K562 (cell line): ENCODE measurements at regions not wholly inside any gene's neighbourhood (a gene's known extent, or its start where the extent isn't known, plus 50 kb on each side); places are given as distances from the start of the nearest gene placed in this dataset.

Experiments used
- ATAC-seq: fragments of 200-7000 bp; cut with Tn5 transposase; 3 replicates; pipeline ENCODE4 v1.9.1; 2020; ENCODE audit warnings: moderate library complexity
- BruUV-seq: library from RNA; stranded (reverse); fragments of 400-500 nt; replicated peaks from 2 replicates; lab custom pipeline; 2021; lab: Mats Ljungman, UMichigan
- CTCF ChIA-PET: fragments of 300-600 bp; formaldehyde crosslinking; extraction: SDS; loops from one replicate; lab custom pipeline; 2021; ENCODE audit warnings: low intra/inter-chr PET ratio; lab: Yijun Ruan, JAX
- POLR2A ChIA-PET: fragments of 300-600, 350-650 bp; sonication (Branson Sonifier 250); formaldehyde crosslinking; extraction: SDS; loops from one replicate; lab custom pipeline; 2021; ENCODE audit warnings: antibody characterized with exemption, inconsistent platforms; lab: Yijun Ruan, JAX
- DNase-seq, 4 experiments: peaks; one replicate each; pipeline versions ENCODE4 v3.0.0 to v3.0.0-alpha.2; 2011 to 2018; ENCODE audit warnings: low spot score in 3 of 4, mixed read lengths in 3 of 4; ENCODE audit errors: extremely low read depth in 1 of 4
- FAIRE-seq: peaks from 2 replicates; lab custom pipeline; 2011; peaks lifted over from hg19 to GRCh38; lab: Jason Lieb, UNC
- H2AFZ ChIP-seq: 2 replicates; pipeline ENCODE4 v1.6.0; 2011; ENCODE audit warnings: low read depth, low read length, control low read depth, inconsistent platforms
- H3K27ac ChIP-seq: fragments of 200-600 bp; 3 replicates; pipeline ENCODE4 v1.8.0; 2011; ENCODE audit warnings: low read depth, mild to moderate bottlenecking, control low read depth, inconsistent platforms, low read length, moderate library complexity, mixed read lengths; ENCODE audit errors: extremely low read depth
- H3K27me3 ChIP-seq, 2 experiments: fragments of 300-600 bp in 1 of 2; 2 replicates in 1 of 2; 3 replicates in 1 of 2; pipeline versions ENCODE4 v1.6.0 to v1.8.0; 2011; ENCODE audit warnings: inconsistent platforms in 2 of 2, low read length in 2 of 2, mild to moderate bottlenecking in 1 of 2, mixed read lengths in 1 of 2, moderate library complexity in 1 of 2; ENCODE audit not compliant: control insufficient read depth in 2 of 2, insufficient read depth in 2 of 2
- H3K36me3 ChIP-seq: fragments of 300-600 bp; 3 replicates; pipeline ENCODE4 v1.8.0; 2011; ENCODE audit warnings: mild to moderate bottlenecking, low read length, inconsistent platforms; ENCODE audit not compliant: control insufficient read depth, insufficient read depth
- H3K4me1 ChIP-seq, 2 experiments: fragments of 200-600 bp in 1 of 2; replicated peaks in 1 of 2; 2 replicates in 1 of 2; 3 replicates in 1 of 2; pipeline versions ENCODE4 v1.5.1 to v1.8.0; 2011; ENCODE audit warnings: inconsistent platforms in 2 of 2, low read length in 2 of 2, mild to moderate bottlenecking in 1 of 2, mixed read lengths in 1 of 2, moderate library complexity in 1 of 2; ENCODE audit not compliant: control insufficient read depth in 2 of 2, insufficient read depth in 2 of 2
- H3K4me2 ChIP-seq: 2 replicates; pipeline ENCODE4 v1.6.1; 2011; ENCODE audit warnings: low read length, control low read depth, inconsistent platforms, mixed read lengths; ENCODE audit not compliant: insufficient read depth
- H3K4me3 ChIP-seq: fragments of 200-600 bp; sonication (generic), shearing (Covaris generic); 2 replicates; pipeline ENCODE4 v1.5.1; 2016; ENCODE audit warnings: control low read depth, inconsistent platforms
- H3K79me2 ChIP-seq: fragments of 200-600 bp; 3 replicates; pipeline ENCODE4 v1.8.0; 2011; ENCODE audit warnings: low read length, inconsistent platforms; ENCODE audit not compliant: control insufficient read depth, insufficient read depth
- H3K9ac ChIP-seq, 2 experiments: 2 replicates each; pipeline versions ENCODE4 v1.6.0 to v1.6.1; 2011; ENCODE audit warnings: low read depth in 2 of 2, low read length in 2 of 2, control low read depth in 1 of 2, inconsistent platforms in 1 of 2, mild to moderate bottlenecking in 1 of 2, mixed read lengths in 1 of 2; ENCODE audit not compliant: insufficient read depth in 1 of 2
- H3K9me1 ChIP-seq: one replicate; pipeline ENCODE4 v1.6.0; 2011; ENCODE audit warnings: inconsistent platforms, mild to moderate bottlenecking, low read length, moderate library complexity; ENCODE audit not compliant: control insufficient read depth, insufficient read depth
- H3K9me3 ChIP-seq: replicated peaks from 2 replicates; pipeline ENCODE4 v1.5.1; 2011; ENCODE audit warnings: low read depth, low read length, inconsistent platforms; ENCODE audit not compliant: control insufficient read depth, insufficient read depth
- H4K20me1 ChIP-seq: replicated peaks from 2 replicates; pipeline ENCODE4 v1.6.1; 2011; ENCODE audit warnings: low read length, inconsistent platforms, mixed read lengths; ENCODE audit not compliant: control insufficient read depth, insufficient read depth
- BMI1 ChIP-seq: fragments of 150-350 bp; IDR thresholded peaks from 2 replicates; pipeline ENCODE4 v1.6.1; 2014; ENCODE audit warnings: low read length
- MCM7 ChIP-seq, 2 experiments: fragments of 450-650 bp; IDR thresholded peaks; 2 replicates each; pipeline ENCODE4 v1.6.1; 2016 to 2018
- NEUROD1 ChIP-seq: fragments of 150-350 bp; IDR thresholded peaks from 2 replicates; pipeline ENCODE4 v1.6.1; 2014; ENCODE audit warnings: borderline replicate concordance, low read length, low read depth; ENCODE audit not compliant: partially characterized antibody
- PHB2 ChIP-seq: fragments of 450-650 bp; IDR thresholded peaks from 2 replicates; pipeline ENCODE4 v1.6.1; 2017; ENCODE audit warnings: low read depth
- SFPQ ChIP-seq: fragments of 200-400 bp; formaldehyde crosslinking; IDR thresholded peaks from 2 replicates; pipeline ENCODE4 v1.6.1; 2017; ENCODE audit warnings: mild to moderate bottlenecking, low read depth, low read length, moderate library complexity
- SMARCC2 ChIP-seq: fragments of 450-650 bp; IDR thresholded peaks from 2 replicates; pipeline ENCODE4 v1.6.1; 2017; ENCODE audit warnings: antibody characterized with exemption, moderate library complexity, mild to moderate bottlenecking, low read depth
- ZC3H8 ChIP-seq: fragments of 450-650 bp; IDR thresholded peaks from 2 replicates; pipeline ENCODE4 v1.6.1; 2017
- ZHX1 ChIP-seq: fragments of 150-350 bp; conservative IDR thresholded peaks from 2 replicates; pipeline ENCODE4 v1.6.1; 2014; ENCODE audit warnings: low read length
- ZNF133 ChIP-seq: fragments of 250-450 bp; sonication (Bioruptor Pico); IDR thresholded peaks from 2 replicates; pipeline ENCODE4 v1.4.0; 2020; ENCODE audit warnings: mild to moderate bottlenecking
- ZNF785 ChIP-seq: fragments of 250-450 bp; sonication (Bioruptor Pico); IDR thresholded peaks from 2 replicates; pipeline ENCODE4 v1.4.0; 2020; ENCODE audit warnings: mild to moderate bottlenecking
- WGBS: fragments of 100-300 bp; shearing (Covaris generic); methylation state at CpG from one replicate; pipeline ENCODE4 v1.1.6; 2016; ENCODE audit warnings: low coverage, mixed read lengths; ENCODE audit not compliant: insufficient coverage; ENCODE audit errors: missing lambda C conversion rate; 5-methylcytosine and 5-hydroxymethylcytosine counted together
- in situ Hi-C: fragments of 300-500 bp; cut with MboI; formaldehyde crosslinking; loops from 4 replicates; pipeline ENCODE4 v1.15.0; 2018; ENCODE audit warnings: inconsistent platforms, mixed read lengths
- intact Hi-C: fragments of 100-400 bp; cut with micrococcal nuclease; formaldehyde crosslinking; loops from 2 replicates; pipeline ENCODE4 v1.14.2; 2022
- TF ChIP-seq, protein P1 (sequence below): fragments of 450-650 bp; IDR thresholded peaks from 2 replicates; pipeline ENCODE4 v1.6.1; 2018; ENCODE audit warnings: mild to moderate bottlenecking, low read depth; ENCODE audit not compliant: partially characterized antibody
- TF ChIP-seq, protein P2 (sequence below), 2 experiments: fragments of 450-650 bp; IDR thresholded peaks; 2 replicates each; pipeline ENCODE4 v1.6.1; 2016
- TF ChIP-seq, protein P3 (sequence below): sonication (generic); IDR thresholded peaks from 2 replicates; pipeline ENCODE4 v1.6.1; 2016

DNA sequence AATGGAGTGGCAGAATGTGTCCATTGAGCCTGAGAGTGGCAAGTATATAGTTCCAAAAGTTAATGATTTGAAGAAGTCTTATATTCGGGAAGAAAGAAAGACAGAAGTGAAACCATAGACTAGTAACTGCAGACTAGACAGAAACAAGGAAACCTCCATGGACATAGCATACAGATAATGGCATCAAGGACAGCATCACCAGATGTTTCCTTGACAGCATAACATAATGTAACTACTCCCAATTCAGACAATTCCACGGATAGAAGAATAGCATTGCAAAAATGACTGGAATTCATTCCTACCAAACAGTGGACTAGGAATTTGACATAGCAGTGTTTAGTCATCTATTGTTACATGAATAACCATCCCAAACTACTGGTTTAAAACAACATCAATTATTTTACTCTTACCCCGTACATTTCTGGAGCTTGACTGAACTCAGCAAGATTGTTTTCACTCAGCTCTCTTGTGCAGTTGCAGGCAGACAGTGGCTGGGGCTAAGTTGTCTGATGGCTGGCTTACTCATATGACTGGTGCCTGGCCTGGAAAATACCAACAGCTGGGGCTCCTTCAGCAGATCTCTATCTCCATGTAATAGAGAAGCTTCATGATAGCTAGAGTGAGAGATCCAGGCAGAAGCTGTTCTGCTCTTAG, 109.7 kb upstream of the GADL1 start:
- Histone ChIP-seq H3K79me2 (no peaks in the 10 kb centered on the region), H4K20me1 (no peaks in the 10 kb centered on the region), H3K4me2 (no peak overlapping the region), H3K9me1 (no peaks in the 10 kb centered on the region), H3K27ac (no peak overlapping the region), H3K4me3 (no peak overlapping the region), H3K27me3 (no peaks in the 10 kb centered on the region), H3K9ac (no peak overlapping the region), H3K4me1 (no peaks in the 10 kb centered on the region), H2AFZ (no peak overlapping the region), H3K9me3 (no peaks in the 10 kb centered on the region), H3K36me3 (no peaks in the 10 kb centered on the region)
- BruUV-seq, result no TSS peak
- in situ Hi-C loops, result no loop called here
- no peak for FAIRE-seq
- POLR2A ChIA-PET, result no interaction called here
- intact Hi-C loops, result no loop called here
- CTCF ChIA-PET, result no interaction called here
- no peak for DNase-seq
- 0% methylated on average over 3 of the region's 3 CpGs for WGBS
- ATAC-seq, result no peak
- TF ChIP-seq MCM7 (IDR thresholded peaks at IDR 0.05) (no peak), ZNF785 (CRISPR knock-in tag) (no peak), ZHX1 (no peak), SMARCC2 (no peak), PHB2 (no peak), SFPQ (no peak), ZC3H8 (no peak), ZNF133 (CRISPR knock-in tag) (no peak), NEUROD1 (no peak), BMI1 (no peak)
- TF ChIP-seq, protein P1, sequence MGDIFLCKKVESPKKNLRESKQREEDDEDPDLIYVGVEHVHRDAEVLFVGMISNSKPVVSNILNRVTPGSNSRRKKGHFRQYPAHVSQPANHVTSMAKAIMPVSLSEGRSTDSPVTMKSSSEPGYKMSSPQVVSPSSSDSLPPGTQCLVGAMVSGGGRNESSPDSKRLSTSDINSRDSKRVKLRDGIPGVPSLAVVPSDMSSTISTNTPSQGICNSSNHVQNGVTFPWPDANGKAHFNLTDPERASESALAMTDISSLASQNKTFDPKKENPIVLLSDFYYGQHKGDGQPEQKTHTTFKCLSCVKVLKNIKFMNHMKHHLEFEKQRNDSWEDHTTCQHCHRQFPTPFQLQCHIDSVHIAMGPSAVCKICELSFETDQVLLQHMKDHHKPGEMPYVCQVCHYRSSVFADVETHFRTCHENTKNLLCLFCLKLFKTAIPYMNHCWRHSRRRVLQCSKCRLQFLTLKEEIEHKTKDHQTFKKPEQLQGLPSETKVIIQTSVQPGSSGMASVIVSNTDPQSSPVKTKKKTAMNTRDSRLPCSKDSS, result no peak
- TF ChIP-seq, protein P2, sequence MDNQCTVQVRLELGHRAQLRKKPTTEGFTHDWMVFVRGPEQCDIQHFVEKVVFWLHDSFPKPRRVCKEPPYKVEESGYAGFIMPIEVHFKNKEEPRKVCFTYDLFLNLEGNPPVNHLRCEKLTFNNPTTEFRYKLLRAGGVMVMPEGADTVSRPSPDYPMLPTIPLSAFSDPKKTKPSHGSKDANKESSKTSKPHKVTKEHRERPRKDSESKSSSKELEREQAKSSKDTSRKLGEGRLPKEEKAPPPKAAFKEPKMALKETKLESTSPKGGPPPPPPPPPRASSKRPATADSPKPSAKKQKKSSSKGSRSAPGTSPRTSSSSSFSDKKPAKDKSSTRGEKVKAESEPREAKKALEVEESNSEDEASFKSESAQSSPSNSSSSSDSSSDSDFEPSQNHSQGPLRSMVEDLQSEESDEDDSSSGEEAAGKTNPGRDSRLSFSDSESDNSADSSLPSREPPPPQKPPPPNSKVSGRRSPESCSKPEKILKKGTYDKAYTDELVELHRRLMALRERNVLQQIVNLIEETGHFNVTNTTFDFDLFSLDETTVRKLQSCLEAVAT (IDR thresholded peaks at IDR 0.05), result no peak
- TF ChIP-seq, protein P3, sequence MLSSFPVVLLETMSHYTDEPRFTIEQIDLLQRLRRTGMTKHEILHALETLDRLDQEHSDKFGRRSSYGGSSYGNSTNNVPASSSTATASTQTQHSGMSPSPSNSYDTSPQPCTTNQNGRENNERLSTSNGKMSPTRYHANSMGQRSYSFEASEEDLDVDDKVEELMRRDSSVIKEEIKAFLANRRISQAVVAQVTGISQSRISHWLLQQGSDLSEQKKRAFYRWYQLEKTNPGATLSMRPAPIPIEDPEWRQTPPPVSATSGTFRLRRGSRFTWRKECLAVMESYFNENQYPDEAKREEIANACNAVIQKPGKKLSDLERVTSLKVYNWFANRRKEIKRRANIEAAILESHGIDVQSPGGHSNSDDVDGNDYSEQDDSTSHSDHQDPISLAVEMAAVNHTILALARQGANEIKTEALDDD, result no peak
